Nephron progenitor cell (in vitro differentiated cells): ENCODE measurements at regions not wholly inside any gene's neighbourhood (a gene's known extent, or its start where the extent isn't known, plus 50 kb on each side); places are given as distances from the start of the nearest gene placed in this dataset.

ENCODE experiments used
- DNase-seq: peaks from one replicate; pipeline ENCODE4 v3.0.0; 2021
- H3K27ac Mint-ChIP-seq: 2 replicates; pipeline ENCODE4 v1.8.0; 2021; ENCODE audit warnings: mild to moderate bottlenecking, moderate library complexity, mixed read lengths
- H3K27me3 Mint-ChIP-seq: 2 replicates; pipeline ENCODE4 v1.8.0; 2021; ENCODE audit warnings: mild to moderate bottlenecking, low read depth, mixed read lengths; ENCODE audit not compliant: poor library complexity
- H3K36me3 Mint-ChIP-seq: 2 replicates; pipeline ENCODE4 v1.8.0; 2021; ENCODE audit warnings: low read depth, mixed read lengths
- H3K4me1 Mint-ChIP-seq: 2 replicates; pipeline ENCODE4 v1.8.0; 2021; ENCODE audit warnings: mixed read lengths
- H3K4me3 Mint-ChIP-seq: 2 replicates; pipeline ENCODE4 v1.8.0; 2021; ENCODE audit warnings: mild to moderate bottlenecking, moderate library complexity, mixed read lengths
- H3K9me3 Mint-ChIP-seq: 2 replicates; pipeline ENCODE4 v1.8.0; 2021; ENCODE audit warnings: mild to moderate bottlenecking, moderate library complexity, mixed read lengths
- CTCF ChIP-seq: fragments of 200-600 bp; sonication (generic); IDR thresholded peaks from 2 replicates; pipeline ENCODE4 v1.5.0; 2021; ENCODE audit warnings: antibody characterized with exemption

DNA sequence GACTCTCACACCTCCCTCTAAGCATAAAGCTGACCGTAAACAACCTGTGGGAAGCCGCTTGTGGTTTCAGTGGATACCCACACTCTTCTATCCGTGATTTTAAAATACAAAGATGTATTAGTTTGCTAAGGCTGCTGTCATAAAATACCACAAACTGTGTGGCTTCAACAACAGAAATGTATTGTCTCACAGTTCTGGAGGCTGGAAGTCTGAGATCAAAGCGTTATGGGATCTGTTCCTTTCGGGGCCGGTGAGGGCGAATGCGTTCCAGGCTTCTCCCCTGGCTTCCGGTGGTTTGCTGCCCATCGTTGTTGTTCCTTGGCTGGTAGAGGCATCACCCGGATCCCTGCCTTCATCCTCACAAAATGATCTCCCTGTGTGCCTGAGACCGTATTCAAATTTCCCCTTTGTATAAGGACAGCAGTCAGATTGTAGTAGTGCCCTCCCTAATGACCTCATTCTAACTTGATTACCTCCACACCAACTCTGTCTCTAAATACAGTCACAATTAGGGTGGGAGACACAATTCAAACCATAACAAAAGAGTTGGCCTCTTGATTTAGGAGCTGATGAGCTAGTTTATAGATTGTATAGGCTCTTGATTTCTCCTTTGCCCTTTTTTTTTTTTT lies 210.6 kb upstream of the SOX4 start:
- Mint-ChIP-seq H3K4me3 (no peak overlapping the region), H3K4me1 (peaks cover 68% of the 10 kb centered on the region), H3K27ac (peak overlapping the region; percentile 83), H3K27me3 (peaks cover 7% of the 10 kb centered on the region), H3K9me3 (no peaks in the 10 kb centered on the region), H3K36me3 (no peaks in the 10 kb centered on the region)
- no peak for TF ChIP-seq CTCF
- DNase-seq = no peak

GRCh38 chr6:21383450-21384085 lies 210.0 kb upstream of the SOX4 start:
- Mint-ChIP-seq H3K4me3 (no peak overlapping the region), H3K4me1 (peaks cover 71% of the 10 kb centered on the region), H3K36me3 (no peaks in the 10 kb centered on the region), H3K27ac (peak overlapping the region; percentile 57), H3K9me3 (no peaks in the 10 kb centered on the region), H3K27me3 (peaks cover 12% of the 10 kb centered on the region)
- DNase-seq = no peak
- no peak for TF ChIP-seq CTCF

DNA sequence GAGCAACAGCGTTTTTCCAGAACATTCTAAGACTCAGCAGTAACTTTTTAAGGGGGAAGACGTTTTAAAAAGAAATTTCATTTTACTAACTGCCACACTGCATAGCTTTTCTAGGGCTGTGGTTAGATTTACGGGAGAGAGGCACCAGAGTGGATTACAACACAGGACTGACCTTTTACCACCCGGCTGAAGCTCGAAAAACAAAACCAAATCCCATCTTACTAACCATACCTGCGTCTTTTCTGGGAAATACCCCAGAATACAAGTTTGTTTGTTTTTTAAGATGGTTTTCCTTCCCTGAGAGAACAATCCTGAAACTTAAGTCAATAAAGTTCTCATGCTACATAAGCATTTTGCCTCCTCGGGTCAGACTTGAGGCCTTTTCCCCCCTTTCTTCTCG lies 209.3 kb upstream of the SOX4 start:
- peaks cover 12% of the 10 kb centered on the region for H3K27me3 Mint-ChIP-seq
- H3K27ac Mint-ChIP-seq = peak overlapping the region; percentile 57
- no peak for DNase-seq
- H3K36me3 Mint-ChIP-seq = no peaks in the 10 kb centered on the region
- H3K4me1 Mint-ChIP-seq = peaks cover 71% of the 10 kb centered on the region
- no peak for TF ChIP-seq CTCF
- H3K4me3 Mint-ChIP-seq = no peak overlapping the region
- no peaks in the 10 kb centered on the region for H3K9me3 Mint-ChIP-seq

GRCh38 chr6:21386744-21387143 lies 206.8 kb upstream of the SOX4 start:
- no peaks in the 10 kb centered on the region for H3K9me3 Mint-ChIP-seq
- peaks cover 8% of the 10 kb centered on the region for H3K27me3 Mint-ChIP-seq
- no peak overlapping the region for H3K27ac Mint-ChIP-seq
- DNase-seq = no peak
- no peak for TF ChIP-seq CTCF
- H3K36me3 Mint-ChIP-seq = no peaks in the 10 kb centered on the region
- peaks cover 66% of the 10 kb centered on the region for H3K4me1 Mint-ChIP-seq
- H3K4me3 Mint-ChIP-seq = no peak overlapping the region

- Mint-ChIP-seq H3K27me3 (peaks cover 8% of the 10 kb centered on the region), H3K36me3 (no peaks in the 10 kb centered on the region), H3K4me1 (peaks cover 54% of the 10 kb centered on the region), H3K4me3 (no peak overlapping the region), H3K27ac (no peak overlapping the region), H3K9me3 (no peaks in the 10 kb centered on the region)
- peak; percentile 37 for DNase-seq
- TF ChIP-seq CTCF = no peak
Observed at GRCh38 chr6:21390532-21391213, 202.9 kb upstream of the SOX4 start.
